ENCODE measurements at regions not wholly inside any gene's neighbourhood (a gene's known extent, or its start where the extent isn't known, plus 50 kb on each side); places are given as distances from the start of the nearest gene placed in this dataset.

DNA sequence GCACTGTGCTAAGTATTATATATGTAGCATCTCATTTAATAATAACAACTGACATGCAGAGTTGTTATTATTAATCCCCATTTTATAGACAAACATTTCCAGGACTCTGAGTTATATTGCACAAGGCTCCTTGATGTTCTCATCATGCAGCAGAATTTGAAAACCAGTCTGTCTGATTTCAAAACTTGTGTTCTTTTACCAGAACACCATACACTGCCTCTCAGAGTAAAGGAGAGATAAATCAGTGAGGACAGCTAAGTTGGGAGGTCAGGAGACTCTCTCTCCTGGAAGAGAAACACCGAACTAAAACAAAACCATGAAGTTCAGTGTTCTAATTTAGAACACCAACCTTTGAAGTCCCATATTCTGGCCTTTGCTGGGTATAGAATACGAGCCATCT lies 92.7 kb upstream of the TNC start:
- DNase-seq, result no peak

DNA sequence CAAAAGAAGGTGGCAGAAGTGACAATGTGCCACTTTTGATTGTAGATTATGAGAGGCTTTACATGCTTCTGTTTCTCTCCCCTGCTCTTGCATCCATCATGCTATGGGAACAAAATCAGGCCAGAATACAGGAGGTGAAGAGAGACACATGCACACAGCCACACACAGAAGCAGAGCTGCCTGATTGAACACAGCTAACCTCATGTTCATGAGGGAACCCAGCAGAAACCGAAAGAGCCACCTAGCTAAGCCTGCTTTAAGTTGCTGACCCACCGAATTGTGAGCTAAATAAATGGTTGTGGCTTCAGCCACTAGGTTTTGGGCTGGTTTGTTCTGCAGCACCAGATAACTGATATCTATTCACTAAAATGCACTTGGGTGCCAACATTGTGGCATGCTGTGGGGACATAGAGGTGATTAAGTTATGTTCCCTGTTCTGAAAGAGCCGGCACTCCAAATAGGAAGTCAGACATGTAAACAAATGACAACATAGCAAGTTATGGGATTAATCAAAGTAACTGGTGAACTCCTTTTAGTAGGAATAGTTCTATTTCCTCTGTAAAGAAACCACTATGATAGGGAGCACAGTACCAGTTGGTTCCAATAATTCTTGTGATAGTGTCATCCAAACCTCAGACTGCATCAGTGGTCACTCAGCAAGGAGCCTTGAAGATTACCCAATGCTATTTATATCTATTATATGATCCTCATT lies 93.6 kb upstream of the TNC start:
- DNase-seq, result no peak

DNA sequence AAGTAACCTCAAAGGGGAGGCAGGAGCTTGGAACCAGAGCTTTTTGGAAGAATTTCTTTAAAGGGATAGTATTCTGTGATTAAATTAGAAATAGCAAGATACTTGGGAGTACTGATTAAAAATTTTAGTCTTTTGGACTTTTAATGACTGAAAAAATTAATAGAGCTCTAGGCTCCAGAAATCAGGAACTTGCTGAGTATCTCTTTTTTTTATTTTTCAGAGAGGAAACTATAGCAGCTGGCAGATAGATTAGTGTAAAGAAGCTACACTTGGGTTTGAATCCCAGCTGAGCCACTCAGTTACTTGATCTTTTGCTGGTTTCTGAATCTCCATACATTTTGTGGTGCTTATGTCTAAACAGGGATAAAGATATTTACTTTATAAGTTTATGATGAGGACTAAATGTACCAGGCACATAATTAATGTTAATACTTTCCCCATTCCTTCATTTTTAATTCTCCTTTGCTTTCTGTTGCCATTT lies 94.2 kb upstream of the TNC start:
- DNase-seq, result no peak

DNA sequence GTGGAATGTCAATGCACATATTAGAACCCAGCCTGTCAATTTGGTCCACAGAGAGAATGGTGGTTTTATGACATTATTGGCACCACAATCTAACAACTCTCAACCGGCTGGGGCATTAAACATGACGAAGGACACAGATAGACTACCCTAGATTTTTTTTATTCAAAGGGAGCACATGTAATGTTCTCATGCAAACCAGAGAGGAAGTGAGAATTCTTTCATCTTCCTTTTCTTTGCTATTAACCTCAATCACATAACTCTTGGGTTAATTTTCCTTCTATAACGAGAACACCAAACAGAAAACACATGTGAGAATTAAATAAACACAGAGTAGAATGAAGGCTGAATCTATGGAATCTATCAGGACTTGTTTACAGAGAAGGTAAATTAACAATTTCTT lies 94.9 kb upstream of the TNC start:
- DNase-seq, result no peak

DNA sequence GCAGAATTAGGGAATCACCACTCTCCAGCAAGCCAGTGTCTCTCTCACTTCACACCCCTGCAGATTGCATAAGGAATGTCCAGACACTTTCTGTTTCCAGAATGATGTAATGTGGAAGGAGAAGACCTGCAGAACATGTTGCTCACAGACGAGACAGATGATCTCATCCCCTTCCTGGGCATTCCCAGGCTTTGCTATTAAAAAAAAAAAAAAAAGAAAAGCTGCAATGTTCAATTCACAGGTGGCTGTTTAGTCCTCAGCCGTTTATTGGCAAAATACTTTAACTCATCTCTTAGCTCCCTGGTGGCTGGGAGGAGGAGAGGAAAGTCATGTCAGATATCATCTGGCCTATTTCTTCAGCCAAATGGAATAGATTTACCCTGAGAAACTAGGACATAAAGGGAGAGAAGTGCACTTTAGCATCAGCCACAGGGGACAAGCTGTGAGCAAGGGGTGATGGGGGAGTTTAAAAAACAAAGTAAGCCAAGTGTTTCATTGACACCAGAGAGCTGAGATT lies 95.9 kb upstream of the TNC start:
- DNase-seq, result no peak

DNA sequence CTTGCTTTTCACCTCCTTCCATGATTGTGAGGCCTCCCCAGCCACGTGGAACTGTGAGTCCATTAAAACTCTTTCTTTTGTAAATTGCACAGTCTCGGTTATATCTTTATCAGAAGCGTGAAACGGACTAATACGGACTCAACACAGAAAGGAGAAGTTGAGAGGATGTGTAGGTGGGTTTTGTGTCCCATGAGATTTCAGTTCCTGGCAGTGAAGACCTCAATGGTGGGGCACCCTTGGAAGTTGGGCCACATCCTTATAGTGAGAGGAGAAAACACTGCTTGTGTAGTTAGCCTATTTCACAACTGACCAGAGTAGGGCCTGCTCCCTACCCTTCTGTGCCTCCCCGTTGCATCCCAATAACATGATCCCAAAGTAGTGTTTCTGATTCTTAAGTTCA lies 98.9 kb upstream of the TNC start:
- DNase-seq, result no peak

DNA sequence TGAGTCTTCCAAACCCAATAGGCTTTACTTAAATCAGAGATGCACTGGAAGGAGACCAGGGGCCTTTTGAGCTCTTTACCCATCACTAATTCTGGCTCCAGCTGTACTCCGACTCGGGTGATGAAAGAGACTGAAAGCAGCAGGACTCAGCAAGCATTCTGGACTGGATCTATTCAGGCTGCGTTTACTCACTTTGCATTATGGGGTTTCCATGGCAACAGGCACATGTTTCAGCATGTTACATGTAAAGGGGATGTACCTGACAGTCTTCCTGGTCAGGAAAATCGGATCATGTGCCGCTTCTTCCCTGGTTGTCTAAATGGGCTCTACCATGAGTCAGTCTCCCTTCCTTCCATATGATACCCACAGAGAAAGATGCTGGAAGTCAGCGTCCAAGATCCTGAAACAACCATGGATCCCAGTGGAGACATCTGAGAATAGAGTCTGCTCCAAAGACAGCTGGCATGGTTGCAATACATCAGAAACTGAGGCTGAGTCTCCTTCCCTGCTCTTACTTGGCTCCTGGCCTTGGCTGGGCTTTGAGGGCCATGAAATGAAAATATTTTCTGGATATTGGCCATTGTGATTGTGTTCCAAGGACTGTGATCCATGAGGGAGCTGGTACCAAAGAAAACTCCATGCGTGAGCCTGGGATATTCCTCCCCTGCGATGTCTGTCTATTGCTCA lies 102.5 kb upstream of the TNC start:
- DNase-seq, result no peak

DNA sequence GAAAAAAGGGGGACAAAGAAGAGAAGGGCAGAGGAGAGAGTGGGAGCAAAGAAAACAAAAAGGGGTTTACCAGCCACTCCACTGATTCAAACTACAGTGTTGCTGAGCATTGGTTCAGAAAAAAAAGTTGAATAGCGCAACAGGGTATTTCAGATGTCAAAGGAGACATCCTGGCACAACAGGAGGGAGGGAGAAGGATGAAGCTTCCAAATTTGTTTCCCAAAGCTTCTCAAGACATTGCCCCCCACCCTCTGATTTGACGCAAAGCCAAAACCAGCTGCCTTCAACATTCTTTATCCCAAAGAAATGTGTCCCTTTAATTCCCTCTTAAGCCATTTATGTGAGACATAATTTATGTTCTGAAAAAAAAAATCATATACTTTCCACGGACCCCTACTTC lies 105.5 kb upstream of the TNC start:
- no peak for DNase-seq

DNA sequence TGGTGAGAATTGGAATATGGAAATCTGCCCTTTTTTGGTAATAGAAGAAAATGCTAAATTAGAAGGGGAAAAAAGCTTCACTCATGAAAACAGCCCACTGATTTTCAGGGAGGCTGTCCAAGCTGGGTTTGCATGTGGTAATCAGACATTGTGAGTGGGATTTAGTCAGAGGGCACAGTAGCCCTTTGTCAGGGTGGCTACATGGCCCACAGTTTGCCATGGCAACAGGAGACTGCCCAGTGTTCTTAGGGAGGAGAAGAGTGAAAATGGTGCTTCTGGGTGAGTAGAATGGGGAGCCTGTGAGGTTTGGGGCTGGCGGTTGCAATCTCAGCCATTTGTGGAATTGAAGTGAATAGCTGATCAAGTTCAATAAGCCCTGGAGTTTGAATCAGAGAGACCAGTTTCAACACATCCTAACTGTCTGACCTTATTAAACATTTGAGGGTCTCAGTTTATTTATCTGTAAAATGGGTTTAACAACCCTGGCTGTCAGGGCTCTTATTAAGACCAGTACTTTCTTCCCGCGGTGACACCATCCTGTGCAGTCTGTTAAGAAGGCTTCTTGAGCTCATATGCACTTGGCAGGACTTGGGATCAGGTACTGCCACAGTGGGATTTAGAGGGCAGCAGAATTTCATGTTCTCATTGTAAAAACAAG lies 107.6 kb upstream of the TNC start:
- no peak for DNase-seq

DNA sequence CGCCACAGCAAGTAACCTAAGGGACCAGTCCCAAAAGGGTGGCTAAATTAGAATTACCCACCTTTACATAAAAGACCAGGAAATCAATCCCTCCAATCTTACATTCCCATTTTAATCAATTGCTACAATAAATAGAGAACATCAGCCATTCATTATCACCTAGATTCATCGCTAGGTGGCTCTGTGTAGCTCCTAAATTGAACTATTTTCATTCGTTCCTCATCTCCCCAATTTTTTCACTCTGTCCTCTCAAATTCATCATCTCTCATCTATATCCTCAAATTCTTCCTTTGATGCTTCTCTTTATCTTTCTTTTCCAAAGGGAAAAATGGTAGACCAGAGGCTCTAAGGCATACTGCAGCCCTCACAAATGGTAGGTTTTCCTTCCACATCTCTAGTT lies 108.2 kb upstream of the TNC start:
- no peak for DNase-seq

DNA sequence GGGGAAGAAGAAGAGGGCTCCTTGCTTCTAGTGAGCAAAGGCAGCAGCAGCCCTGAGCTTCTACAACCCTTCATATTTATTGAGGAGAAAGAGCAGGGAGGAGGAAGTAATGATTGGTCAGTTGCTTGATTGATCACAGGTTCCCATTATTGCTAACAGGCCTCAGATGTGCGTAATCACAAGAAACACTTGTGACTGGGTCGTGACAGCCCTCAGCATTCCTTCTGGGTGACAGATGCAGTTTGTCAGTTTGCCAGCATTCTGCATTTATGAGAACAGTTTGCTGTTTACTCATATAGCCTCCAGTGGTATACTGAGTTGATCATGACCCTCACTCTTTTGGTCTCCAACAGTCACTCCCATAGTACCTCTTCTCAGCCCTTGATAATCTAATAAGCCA lies 111.5 kb upstream of the TNC start:
- no peak for DNase-seq

DNA sequence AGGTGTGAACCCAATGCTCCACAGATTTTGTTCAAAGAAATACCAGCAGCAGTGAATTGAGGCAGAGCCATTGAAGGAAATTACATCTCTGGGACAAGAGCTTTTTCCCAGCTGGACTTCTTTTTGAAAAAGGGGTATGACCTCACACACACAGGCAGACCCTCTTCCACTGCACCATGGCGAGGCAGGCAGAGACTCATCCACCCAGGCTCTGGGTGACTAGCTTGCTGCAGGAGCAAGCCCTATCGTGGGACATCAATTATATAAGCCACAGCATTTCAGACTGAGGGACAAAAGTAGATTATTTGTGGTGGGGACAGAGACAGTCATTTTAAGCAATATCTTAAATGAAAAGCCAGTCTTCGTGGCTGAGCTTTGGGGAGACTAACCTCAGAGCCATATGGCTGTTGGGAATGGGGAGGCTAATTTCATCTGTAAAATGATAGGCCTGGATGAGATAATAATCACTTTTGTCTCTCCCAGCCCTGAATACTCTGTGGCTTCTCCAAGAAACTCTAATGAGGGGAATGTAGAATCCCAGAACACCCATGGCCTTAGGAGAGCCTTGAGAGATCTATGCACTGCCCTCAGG lies 113.1 kb upstream of the TNC start:
- no peak for DNase-seq

DNA sequence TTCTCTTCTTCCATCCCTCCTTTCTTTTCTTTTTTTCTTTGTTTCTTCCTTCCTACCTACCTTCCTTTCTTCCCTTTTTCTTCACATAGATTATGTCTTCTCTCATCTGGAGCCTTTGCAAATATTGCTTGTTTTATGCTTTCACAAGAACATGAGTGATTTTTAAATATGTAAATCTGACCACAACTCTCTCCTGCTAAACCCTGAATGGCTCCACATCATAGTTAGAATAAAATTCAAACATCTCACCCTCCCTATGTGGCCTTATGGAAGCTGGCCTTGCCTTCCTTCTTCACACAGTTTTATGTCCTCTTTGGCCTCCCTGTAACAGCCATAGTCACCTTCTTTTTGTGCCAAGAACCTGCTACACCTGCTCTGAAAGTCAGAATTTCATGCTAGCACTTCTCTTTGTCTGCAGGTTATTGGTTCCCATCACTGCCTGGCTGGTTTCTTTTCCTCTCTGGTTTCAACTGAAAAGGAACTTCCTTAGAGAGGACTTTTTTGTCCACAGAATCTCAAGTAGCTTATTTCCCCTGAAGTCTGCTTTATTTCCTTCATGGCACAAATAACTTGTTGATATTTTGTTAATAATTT lies 114.3 kb upstream of the TNC start:
- no peak for DNase-seq

DNA sequence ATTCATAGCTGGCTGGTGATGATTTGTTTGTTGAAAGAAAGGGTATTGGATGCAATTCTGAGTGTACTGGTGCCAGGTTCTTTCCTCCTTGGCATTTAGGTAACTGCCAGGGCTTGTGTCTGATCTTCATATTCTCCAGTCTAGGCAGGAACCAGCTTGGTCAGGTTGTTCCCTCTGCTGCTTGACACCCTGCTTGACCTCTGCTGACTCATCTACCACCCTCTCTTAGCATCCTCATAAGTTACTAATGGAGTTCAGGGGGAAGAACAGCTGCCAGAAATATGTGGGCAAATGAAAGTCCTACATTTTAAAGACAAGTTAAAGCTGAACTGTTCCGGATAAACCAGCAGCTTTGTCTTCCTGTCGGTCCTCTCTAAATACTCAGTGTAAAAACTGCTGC lies 116.1 kb upstream of the TNC start:
- DNase-seq, result no peak

DNA sequence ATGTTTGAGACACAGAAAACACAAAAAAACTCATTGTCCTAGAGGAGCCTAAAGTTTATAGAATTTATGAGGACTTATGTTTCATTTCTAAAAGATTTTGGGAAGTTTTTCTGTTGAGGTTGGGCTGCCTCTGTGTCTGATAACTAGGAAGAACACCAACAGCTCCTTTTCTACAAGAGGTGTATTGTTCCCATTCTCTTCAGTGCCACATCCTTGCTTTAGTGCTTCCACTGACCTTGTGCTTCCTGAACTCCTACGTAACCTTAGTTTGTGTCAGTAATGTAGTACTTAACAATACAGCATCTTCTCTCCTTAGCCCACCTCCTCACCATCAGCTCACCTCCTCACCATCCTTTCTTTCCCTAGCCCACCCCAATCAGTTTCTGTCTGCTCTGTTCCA lies 117.3 kb upstream of the TNC start:
- DNase-seq, result no peak

DNA sequence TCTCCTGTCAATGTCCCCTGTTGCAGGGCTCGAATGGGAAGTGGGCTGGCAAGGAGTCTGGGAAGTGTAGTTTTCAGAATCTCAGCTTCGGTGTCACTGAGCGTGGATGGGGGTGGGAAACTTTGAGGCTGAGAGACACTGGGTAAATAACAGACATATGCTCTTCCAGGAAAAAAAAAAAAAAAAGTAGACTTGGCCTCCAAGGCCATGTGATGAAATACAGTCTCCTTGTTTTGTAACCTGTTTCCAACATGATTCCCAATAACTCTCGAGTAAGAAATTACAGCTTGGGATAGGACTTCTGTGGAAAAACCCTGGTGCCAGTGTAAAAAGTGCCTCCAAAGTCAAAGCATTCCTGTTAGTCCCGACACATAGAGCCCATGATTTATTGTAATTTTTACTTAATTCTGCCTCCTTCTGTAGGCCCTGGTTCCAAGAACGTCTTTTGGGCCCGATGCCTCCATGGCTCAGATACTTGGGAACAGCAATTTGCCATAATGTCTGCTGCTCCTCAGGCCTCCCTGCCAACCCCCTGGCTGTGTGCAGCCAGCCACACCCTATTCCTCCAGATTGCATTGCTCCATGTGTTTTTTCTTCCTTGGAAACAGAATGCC lies 119.5 kb upstream of the TNC start:
- no peak for DNase-seq

DNA sequence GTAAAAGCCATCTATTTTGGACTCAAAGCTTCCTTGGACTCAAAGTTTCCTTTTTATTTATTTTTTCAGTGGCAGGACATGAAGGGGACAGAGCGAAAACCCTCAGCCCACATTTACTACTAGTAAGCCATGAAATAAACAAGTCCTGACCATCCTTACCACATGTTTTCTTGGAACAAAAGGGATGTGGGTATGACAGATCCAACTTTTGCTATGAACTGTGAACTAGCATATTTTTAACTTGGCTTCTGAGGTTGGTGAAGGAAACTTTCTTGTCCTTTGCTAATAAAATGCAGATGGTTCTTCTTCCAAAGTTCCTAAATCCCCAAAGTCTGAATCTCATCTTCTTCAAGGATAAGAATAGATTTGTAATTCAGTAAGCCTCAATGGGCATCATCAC lies 122.7 kb upstream of the TNC start:
- no peak for DNase-seq

DNA sequence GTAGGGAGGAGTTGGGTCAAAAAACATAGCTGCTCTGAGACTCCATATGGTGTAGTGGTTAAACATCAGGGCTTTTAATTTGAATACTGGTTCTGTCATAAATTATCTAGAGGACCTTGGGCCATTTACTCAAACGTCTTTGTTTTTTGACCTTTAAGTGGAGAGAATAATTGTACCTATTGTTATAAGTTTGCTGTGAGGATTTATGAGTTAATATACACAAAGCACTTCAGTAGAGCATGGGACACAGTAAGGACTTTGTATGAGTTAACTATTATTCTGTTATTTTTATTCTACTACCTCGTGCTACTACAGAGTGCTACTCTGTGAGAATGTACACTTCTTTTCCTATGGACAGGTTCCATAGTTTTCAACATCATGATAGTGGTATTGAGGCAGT lies 123.7 kb upstream of the TNC start:
- no peak for DNase-seq

DNA sequence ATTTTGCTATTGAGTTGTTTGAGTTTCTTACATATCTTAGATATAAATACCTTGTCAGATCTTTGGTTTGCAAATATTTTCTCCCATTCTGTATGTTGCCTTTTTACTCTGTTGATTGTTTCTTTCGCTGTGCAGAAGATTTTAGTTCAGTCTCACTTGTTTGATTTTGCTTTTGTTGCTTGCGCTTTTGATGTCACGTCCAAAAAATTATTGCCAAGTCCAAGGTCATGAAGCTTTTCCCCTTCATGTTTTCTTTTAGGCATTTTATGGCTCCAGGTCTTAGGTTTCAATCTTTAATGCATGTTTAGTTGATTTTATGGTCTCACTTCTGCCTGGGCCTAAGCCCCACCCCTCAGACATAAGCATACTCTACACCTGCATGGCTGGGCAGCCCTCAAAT lies 131.5 kb upstream of the TNC start:
- DNase-seq, result no peak

DNA sequence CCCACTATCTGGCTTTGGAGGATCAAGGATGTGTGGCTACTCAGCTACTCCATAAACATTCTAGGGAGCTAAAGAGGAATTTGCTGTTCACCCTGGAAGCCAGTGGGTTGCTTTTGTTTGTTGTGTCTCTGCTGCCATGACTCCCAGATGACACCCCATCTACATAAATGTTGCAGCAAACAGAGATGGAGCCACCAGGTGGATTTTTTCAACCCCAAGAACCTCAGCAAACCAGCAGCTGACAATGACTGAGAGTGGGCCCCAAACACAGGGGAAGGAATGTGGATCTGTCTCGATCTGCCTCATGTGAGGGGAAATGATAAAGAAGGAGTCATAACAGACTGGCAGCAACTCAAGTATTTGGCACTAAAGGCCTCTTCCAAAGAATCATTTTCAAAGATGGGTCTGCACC lies 132.7 kb upstream of the TNC start:
- no peak for DNase-seq

DNA sequence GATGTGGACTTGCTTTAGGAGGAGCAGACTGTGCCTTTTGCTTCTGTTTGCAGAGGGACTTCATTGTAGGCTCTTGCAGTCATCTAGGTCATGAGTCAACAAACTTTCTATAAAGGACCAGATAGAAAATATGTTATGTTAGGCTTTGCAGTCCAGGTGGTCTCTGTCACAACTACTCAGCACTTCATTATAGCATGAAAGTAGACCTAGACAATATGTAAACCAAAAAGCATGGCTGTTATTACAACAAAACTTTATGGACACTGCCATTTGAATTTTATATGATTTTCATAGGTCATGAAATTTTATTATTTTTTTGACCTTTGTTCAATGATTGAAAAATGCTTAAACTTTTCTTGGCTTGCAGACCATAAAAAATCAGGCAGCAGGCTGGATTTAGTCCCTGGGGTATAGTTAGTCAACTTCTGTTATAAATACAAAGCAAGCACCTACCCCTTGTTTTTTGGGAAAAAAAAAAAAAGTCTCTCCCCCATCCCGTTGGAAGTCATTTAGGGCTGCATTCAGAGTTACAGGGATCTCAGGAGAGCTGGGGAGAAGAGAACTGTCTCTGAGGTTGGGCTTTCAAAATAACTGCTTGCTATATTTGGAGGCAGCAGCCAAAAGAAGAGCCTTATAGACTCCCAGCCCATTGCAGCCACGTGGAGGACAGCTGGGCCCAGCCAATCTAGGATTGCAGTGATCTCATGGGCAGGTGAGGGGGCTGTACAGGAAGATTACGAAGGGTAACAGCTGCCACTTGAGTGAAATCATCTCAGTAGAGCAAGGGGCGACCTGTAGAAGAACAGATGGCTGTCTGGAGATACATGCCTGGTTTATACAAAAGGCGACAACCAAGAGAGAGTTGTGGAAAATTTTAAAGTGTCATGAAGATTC lies 136.6 kb upstream of the TNC start:
- DNase-seq, result peak; percentile 8

Measured in occipital lobe (tissue), 1 donor.